ENCODE measurements at regions not wholly inside any gene's neighbourhood (a gene's known extent, or its start where the extent isn't known, plus 50 kb on each side); places are given as distances from the start of the nearest gene placed in this dataset.

- peaks cover 4% of the 10 kb centered on the region for H3K27me3 ChIP-seq (ENCODE audit: insufficient read depth, insufficient read length)
- DNase-seq (ENCODE audit: low read depth, low spot score), result no peak
- TF ChIP-seq YY1 (IDR thresholded peaks at IDR 0.05; ENCODE audit: insufficient read depth, insufficient read length) (no peak), SUZ12 (IDR thresholded peaks at IDR 0.05; ENCODE audit: extremely low read depth, insufficient read depth, insufficient read length) (no peak), ZNF274 (IDR thresholded peaks at IDR 0.05; ENCODE audit: low read depth, low read length) (no peak)
- H3K4me3 ChIP-seq (ENCODE audit: insufficient read length, low read depth), result no peak overlapping the region
- no peaks in the 10 kb centered on the region for H3K4me1 ChIP-seq (ENCODE audit: insufficient read depth, insufficient read length)
- H3K9me3 ChIP-seq (ENCODE audit: insufficient read depth, low read length), result no peaks in the 10 kb centered on the region
- H3K36me3 ChIP-seq (ENCODE audit: insufficient read depth, insufficient read length, low read length), result no peaks in the 10 kb centered on the region
- no peak overlapping the region for H3K9ac ChIP-seq (ENCODE audit: insufficient read length, low read depth)
These were observed 64.7 kb upstream of the CCDC39 start for GRCh38 chr3:180743813-180744590.

GRCh38 chr3:180747805-180748361 is 68.6 kb upstream of the CCDC39 start:
- Histone ChIP-seq H3K9me3 (ENCODE audit: insufficient read depth, low read length) (no peaks in the 10 kb centered on the region), H3K27me3 (ENCODE audit: insufficient read depth, insufficient read length) (peaks cover 4% of the 10 kb centered on the region), H3K4me3 (ENCODE audit: insufficient read length, low read depth) (no peak overlapping the region), H3K9ac (ENCODE audit: insufficient read length, low read depth) (no peak overlapping the region), H3K4me1 (ENCODE audit: insufficient read depth, insufficient read length) (no peaks in the 10 kb centered on the region), H3K36me3 (ENCODE audit: insufficient read depth, insufficient read length, low read length) (no peaks in the 10 kb centered on the region)
- TF ChIP-seq SUZ12 (IDR thresholded peaks at IDR 0.05; ENCODE audit: extremely low read depth, insufficient read depth, insufficient read length), result no peak
- no peak for TF ChIP-seq ZNF274 (IDR thresholded peaks at IDR 0.05; ENCODE audit: low read depth, low read length)
- no peak for TF ChIP-seq YY1 (IDR thresholded peaks at IDR 0.05; ENCODE audit: insufficient read depth, insufficient read length)
- no peak for DNase-seq (ENCODE audit: low read depth, low spot score)

- Histone ChIP-seq H3K27me3 (ENCODE audit: insufficient read depth, insufficient read length) (peaks cover 1% of the 10 kb centered on the region), H3K4me3 (ENCODE audit: insufficient read length, low read depth) (no peak overlapping the region), H3K36me3 (ENCODE audit: insufficient read depth, insufficient read length, low read length) (no peaks in the 10 kb centered on the region), H3K9me3 (ENCODE audit: insufficient read depth, low read length) (no peaks in the 10 kb centered on the region), H3K4me1 (ENCODE audit: insufficient read depth, insufficient read length) (no peaks in the 10 kb centered on the region), H3K9ac (ENCODE audit: insufficient read length, low read depth) (no peak overlapping the region)
- TF ChIP-seq YY1 (IDR thresholded peaks at IDR 0.05; ENCODE audit: insufficient read depth, insufficient read length), result no peak
- no peak for TF ChIP-seq SUZ12 (IDR thresholded peaks at IDR 0.05; ENCODE audit: extremely low read depth, insufficient read depth, insufficient read length)
- TF ChIP-seq ZNF274 (IDR thresholded peaks at IDR 0.05; ENCODE audit: low read depth, low read length), result no peak
- DNase-seq (ENCODE audit: low read depth, low spot score), result peak; percentile 6
These were observed 70.0 kb upstream of the CCDC39 start for GRCh38 chr3:180749322-180749721.

- no peaks in the 10 kb centered on the region for H3K9me3 ChIP-seq (ENCODE audit: insufficient read depth, low read length)
- TF ChIP-seq ZNF274 (IDR thresholded peaks at IDR 0.05; ENCODE audit: low read depth, low read length) (no peak), SUZ12 (IDR thresholded peaks at IDR 0.05; ENCODE audit: extremely low read depth, insufficient read depth, insufficient read length) (no peak), YY1 (IDR thresholded peaks at IDR 0.05; ENCODE audit: insufficient read depth, insufficient read length) (no peak)
- no peaks in the 10 kb centered on the region for H3K4me1 ChIP-seq (ENCODE audit: insufficient read depth, insufficient read length)
- no peaks in the 10 kb centered on the region for H3K36me3 ChIP-seq (ENCODE audit: insufficient read depth, insufficient read length, low read length)
- DNase-seq (ENCODE audit: low read depth, low spot score), result no peak
- H3K9ac ChIP-seq (ENCODE audit: insufficient read length, low read depth), result no peak overlapping the region
- no peaks in the 10 kb centered on the region for H3K27me3 ChIP-seq (ENCODE audit: insufficient read depth, insufficient read length)
- no peak overlapping the region for H3K4me3 ChIP-seq (ENCODE audit: insufficient read length, low read depth)
These were observed 70.5 kb upstream of the CCDC39 start for GRCh38 chr3:180749796-180750195.

- Histone ChIP-seq H3K9me3 (ENCODE audit: insufficient read depth, low read length) (no peaks in the 10 kb centered on the region), H3K36me3 (ENCODE audit: insufficient read depth, insufficient read length, low read length) (no peaks in the 10 kb centered on the region), H3K4me3 (ENCODE audit: insufficient read length, low read depth) (no peak overlapping the region), H3K27me3 (ENCODE audit: insufficient read depth, insufficient read length) (no peaks in the 10 kb centered on the region), H3K4me1 (ENCODE audit: insufficient read depth, insufficient read length) (no peaks in the 10 kb centered on the region), H3K9ac (ENCODE audit: insufficient read length, low read depth) (no peak overlapping the region)
- TF ChIP-seq ZNF274 (IDR thresholded peaks at IDR 0.05; ENCODE audit: low read depth, low read length), result no peak
- TF ChIP-seq SUZ12 (IDR thresholded peaks at IDR 0.05; ENCODE audit: extremely low read depth, insufficient read depth, insufficient read length), result no peak
- TF ChIP-seq YY1 (IDR thresholded peaks at IDR 0.05; ENCODE audit: insufficient read depth, insufficient read length), result no peak
- peak; percentile 42 for DNase-seq (ENCODE audit: low read depth, low spot score)
These were observed 76.3 kb upstream of the CCDC39 start for GRCh38 chr3:180755556-180755955.

GRCh38 chr3:180762866-180763265 is 83.6 kb upstream of the CCDC39 start:
- Histone ChIP-seq H3K9me3 (ENCODE audit: insufficient read depth, low read length) (no peaks in the 10 kb centered on the region), H3K4me1 (ENCODE audit: insufficient read depth, insufficient read length) (no peaks in the 10 kb centered on the region), H3K9ac (ENCODE audit: insufficient read length, low read depth) (no peak overlapping the region), H3K27me3 (ENCODE audit: insufficient read depth, insufficient read length) (no peaks in the 10 kb centered on the region), H3K36me3 (ENCODE audit: insufficient read depth, insufficient read length, low read length) (no peaks in the 10 kb centered on the region), H3K4me3 (ENCODE audit: insufficient read length, low read depth) (no peak overlapping the region)
- no peak for DNase-seq (ENCODE audit: low read depth, low spot score)
- TF ChIP-seq YY1 (IDR thresholded peaks at IDR 0.05; ENCODE audit: insufficient read depth, insufficient read length), result no peak
- no peak for TF ChIP-seq ZNF274 (IDR thresholded peaks at IDR 0.05; ENCODE audit: low read depth, low read length)
- TF ChIP-seq SUZ12 (IDR thresholded peaks at IDR 0.05; ENCODE audit: extremely low read depth, insufficient read depth, insufficient read length), result no peak

GRCh38 chr3:180764481-180764880 is 85.2 kb upstream of the CCDC39 start:
- Histone ChIP-seq H3K9me3 (ENCODE audit: insufficient read depth, low read length) (no peaks in the 10 kb centered on the region), H3K36me3 (ENCODE audit: insufficient read depth, insufficient read length, low read length) (no peaks in the 10 kb centered on the region), H3K4me3 (ENCODE audit: insufficient read length, low read depth) (no peak overlapping the region), H3K27me3 (ENCODE audit: insufficient read depth, insufficient read length) (no peaks in the 10 kb centered on the region), H3K9ac (ENCODE audit: insufficient read length, low read depth) (no peak overlapping the region), H3K4me1 (ENCODE audit: insufficient read depth, insufficient read length) (no peaks in the 10 kb centered on the region)
- no peak for TF ChIP-seq YY1 (IDR thresholded peaks at IDR 0.05; ENCODE audit: insufficient read depth, insufficient read length)
- no peak for TF ChIP-seq ZNF274 (IDR thresholded peaks at IDR 0.05; ENCODE audit: low read depth, low read length)
- TF ChIP-seq SUZ12 (IDR thresholded peaks at IDR 0.05; ENCODE audit: extremely low read depth, insufficient read depth, insufficient read length), result no peak
- no peak for DNase-seq (ENCODE audit: low read depth, low spot score)
